Astrocyte of the cerebellum (primary cell): ENCODE measurements at regions not wholly inside any gene's neighbourhood (a gene's known extent, or its start where the extent isn't known, plus 50 kb on each side); places are given as distances from the start of the nearest gene placed in this dataset.

ENCODE experiments used
- DNase-seq: peaks from one replicate; pipeline ENCODE4 v3.0.0-alpha.2; 2011; ENCODE audit warnings: low read depth
- H3K4me3 ChIP-seq: 2 replicates; pipeline ENCODE4 v1.5.1; 2011; ENCODE audit warnings: mild to moderate bottlenecking, low read depth, low read length, moderate library complexity
- CTCF ChIP-seq: IDR thresholded peaks from 2 replicates; pipeline ENCODE4 v1.5.1; 2012; ENCODE audit warnings: low read length, low read depth, moderate library complexity, mild to moderate bottlenecking; ENCODE audit errors: missing control alignments
- in situ Hi-C: cut with HindIII; loops from 2 replicates; pipeline ENCODE4 v1.10.0; 2017; ENCODE audit warnings: low sequenced_read_pairs

- H3K4me3 ChIP-seq = no peak overlapping the region
- in situ Hi-C loops = no loop called here
- no peak for TF ChIP-seq CTCF
- no peak for DNase-seq
These were observed 174.8 kb downstream of the EN1 start for GRCh38 chr2:118672571-118673158.

- DNase-seq = no peak
- no peak overlapping the region for H3K4me3 ChIP-seq
- TF ChIP-seq CTCF = no peak
- in situ Hi-C loops = no loop called here
These were observed 175.6 kb downstream of the EN1 start for GRCh38 chr2:118671701-118672454.

GRCh38 chr2:118670838-118671237 is 176.6 kb downstream of the EN1 start:
- H3K4me3 ChIP-seq = no peak overlapping the region
- in situ Hi-C loops = no loop called here
- no peak for TF ChIP-seq CTCF
- peak; percentile 39 for DNase-seq

GRCh38 chr2:118670276-118670675 is 177.2 kb downstream of the EN1 start:
- no peak overlapping the region for H3K4me3 ChIP-seq
- no peak for DNase-seq
- TF ChIP-seq CTCF = no peak
- in situ Hi-C loops = no loop called here

GRCh38 chr2:118669654-118670053 is 177.8 kb downstream of the EN1 start:
- in situ Hi-C loops = no loop called here
- no peak for TF ChIP-seq CTCF
- H3K4me3 ChIP-seq = no peak overlapping the region
- DNase-seq = no peak

- peak; percentile 93 for DNase-seq
- TF ChIP-seq CTCF = no peak
- H3K4me3 ChIP-seq = no peak overlapping the region
- in situ Hi-C loops = no loop called here
These were observed 178.7 kb downstream of the EN1 start for GRCh38 chr2:118668431-118669424.
